ENCODE measurements at regions not wholly inside any gene's neighbourhood (a gene's known extent, or its start where the extent isn't known, plus 50 kb on each side); places are given as distances from the start of the nearest gene placed in this dataset.

GRCh38 chr21:41666641-41667081, 100.2 kb downstream of the RIPK4 start:
- Histone ChIP-seq H3K4me1 (peaks cover 41% of the 10 kb centered on the region), H3K27me3 (no peaks in the 10 kb centered on the region), H3K36me3 (no peaks in the 10 kb centered on the region), H3K9me3 (no peaks in the 10 kb centered on the region), H3K27ac (no peak overlapping the region), H3K4me3 (no peak overlapping the region)
- 71% methylated on average over 7 of the region's 7 CpGs for WGBS
- DNase-seq (ENCODE audit: low spot score in 2 of 2) = peak in 1 of 2 donors; percentile 58
- TF ChIP-seq POLR2A (IDR thresholded peaks at IDR 0.05) (no peak), POLR2AphosphoS5 (IDR thresholded peaks at IDR 0.05) (no peak), EP300 (IDR thresholded peaks at IDR 0.05) (no peak), CTCF (IDR thresholded peaks at IDR 0.05) (no peak)

- no peak for TF ChIP-seq CTCF (IDR thresholded peaks at IDR 0.05)
- no peak for TF ChIP-seq POLR2AphosphoS5 (IDR thresholded peaks at IDR 0.05)
- TF ChIP-seq POLR2A (IDR thresholded peaks at IDR 0.05) = no peak
- TF ChIP-seq EP300 (IDR thresholded peaks at IDR 0.05) = no peak
- H3K4me3 ChIP-seq = no peak overlapping the region
- no peaks in the 10 kb centered on the region for H3K27me3 ChIP-seq
- no peaks in the 10 kb centered on the region for H3K9me3 ChIP-seq
- no peaks in the 10 kb centered on the region for H3K36me3 ChIP-seq
- H3K27ac ChIP-seq = no peak overlapping the region
- peaks cover 36% of the 10 kb centered on the region for H3K4me1 ChIP-seq
- WGBS = 80% methylated on average over 10 of the region's 16 CpGs
- DNase-seq (ENCODE audit: low spot score in 2 of 2) = peak in 1 of 2 donors; percentile 68
Measured at GRCh38 chr21:41665766-41666595, 100.9 kb downstream of the RIPK4 start.

GRCh38 chr21:41664881-41665765, 101.7 kb downstream of the RIPK4 start:
- Histone ChIP-seq H3K4me1 (peaks cover 36% of the 10 kb centered on the region), H3K9me3 (no peaks in the 10 kb centered on the region), H3K4me3 (no peak overlapping the region), H3K27me3 (no peaks in the 10 kb centered on the region), H3K27ac (no peak overlapping the region), H3K36me3 (no peaks in the 10 kb centered on the region)
- 56% methylated on average over 13 of the region's 32 CpGs for WGBS
- TF ChIP-seq POLR2AphosphoS5 (IDR thresholded peaks at IDR 0.05) (no peak), POLR2A (IDR thresholded peaks at IDR 0.05) (no peak), CTCF (IDR thresholded peaks at IDR 0.05) (no peak), EP300 (IDR thresholded peaks at IDR 0.05) (no peak)
- peak in 1 of 2 donors; percentile 75 for DNase-seq (ENCODE audit: low spot score in 2 of 2)

DNA sequence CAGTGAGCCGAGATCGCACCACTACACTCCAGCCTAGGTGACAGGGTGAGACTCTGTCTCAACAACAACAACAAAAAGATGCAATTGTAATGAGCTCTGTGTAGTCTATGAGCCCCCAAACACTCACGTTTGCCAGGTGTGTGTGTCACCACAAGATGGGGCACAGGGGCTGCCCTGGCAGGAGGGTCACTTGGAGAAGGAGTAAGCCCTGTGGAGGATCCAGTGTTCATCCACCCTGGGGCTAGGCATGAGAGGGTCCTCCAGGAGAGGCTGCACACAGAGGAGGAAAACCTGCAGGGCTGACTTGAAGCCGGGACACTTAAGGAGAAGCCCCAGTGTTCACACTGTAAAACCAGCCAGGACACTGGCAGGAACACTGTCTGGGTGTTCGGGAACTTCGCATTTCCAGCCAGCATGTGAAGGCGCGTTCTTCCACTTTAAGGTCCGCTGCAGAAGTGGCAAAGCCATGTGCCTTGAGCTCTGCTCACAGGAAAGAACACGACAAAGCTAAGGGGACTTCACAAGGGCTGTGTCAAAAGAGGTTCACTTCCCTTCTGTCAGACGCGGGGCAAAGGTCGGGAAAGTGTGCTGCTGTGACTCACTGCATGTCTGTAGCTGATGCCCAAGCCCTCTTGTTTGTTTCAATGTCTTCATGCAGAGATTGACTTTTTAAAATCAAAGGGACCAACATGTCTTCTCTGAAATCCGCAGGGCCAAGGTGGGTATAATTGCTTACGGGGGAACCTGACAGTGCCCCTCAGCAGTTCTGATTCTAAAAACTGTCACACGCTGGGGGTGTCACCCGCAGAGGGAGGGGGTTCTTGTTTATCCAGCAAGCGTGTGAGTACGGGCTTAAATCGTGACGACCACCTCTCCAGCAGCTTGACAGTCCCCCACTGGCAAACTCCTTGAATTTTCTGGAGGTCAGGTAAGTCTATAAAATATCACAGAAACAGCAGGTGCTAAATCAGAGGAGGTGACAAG, 102.8 kb downstream of the RIPK4 start:
- TF ChIP-seq POLR2A (IDR thresholded peaks at IDR 0.05) (no peak), POLR2AphosphoS5 (IDR thresholded peaks at IDR 0.05) (no peak), CTCF (IDR thresholded peaks at IDR 0.05) (no peak), EP300 (IDR thresholded peaks at IDR 0.05) (no peak)
- peak in 1 of 2 donors; percentile 54 for DNase-seq (ENCODE audit: low spot score in 2 of 2)
- Histone ChIP-seq H3K4me1 (peaks cover 33% of the 10 kb centered on the region), H3K27me3 (no peaks in the 10 kb centered on the region), H3K9me3 (no peaks in the 10 kb centered on the region), H3K27ac (no peak overlapping the region), H3K4me3 (no peak overlapping the region), H3K36me3 (no peaks in the 10 kb centered on the region)
- WGBS = 66% methylated on average over 20 of the region's 21 CpGs

Data from suprapubic skin (tissue), 4 donors.